Activated CD8-positive, alpha-beta memory T cell treated with anti-CD3 and anti-CD28 coated beads for 24 hours (primary cell): ENCODE measurements at regions not wholly inside any gene's neighbourhood (a gene's known extent, or its start where the extent isn't known, plus 50 kb on each side); places are given as distances from the start of the nearest gene placed in this dataset.
"Not testable (repeated sequence)": the region's sequence is repeated elsewhere in the genome, so short reads cannot be mapped to it uniquely, and the experiment has no call there.

Experiments used
- DNase-seq: peaks from one replicate; pipeline ENCODE4 v3.0.0-alpha.2; 2020

- no peak for DNase-seq
Observed at GRCh38 chr12:107144441-107144840, 51.1 kb upstream of the CRY1 start.

GRCh38 chr12:107144990-107145389 lies 51.6 kb upstream of the CRY1 start:
- DNase-seq = no peak

GRCh38 chr12:107145397-107145796 lies 52.0 kb upstream of the CRY1 start:
- DNase-seq = no peak

- DNase-seq = no peak
Observed at GRCh38 chr12:107148107-107148506, 54.8 kb upstream of the CRY1 start.

- no peak for DNase-seq
Observed at GRCh38 chr12:107152315-107152714, 59.0 kb upstream of the CRY1 start.

GRCh38 chr12:107159384-107159900 lies 66.1 kb upstream of the CRY1 start:
- no peak for DNase-seq

GRCh38 chr12:107163413-107163812 lies 70.1 kb upstream of the CRY1 start:
- no peak for DNase-seq

- DNase-seq = no peak
Observed at GRCh38 chr12:107164392-107164791, 71.0 kb upstream of the CRY1 start.

GRCh38 chr12:107165581-107165980 lies 72.2 kb upstream of the CRY1 start:
- DNase-seq = no peak

- no peak for DNase-seq
Observed at GRCh38 chr12:107167756-107168155, 74.4 kb upstream of the CRY1 start.

- DNase-seq = no peak
Observed at GRCh38 chr12:107169200-107169599, 75.9 kb upstream of the CRY1 start.

- no peak for DNase-seq
Observed at GRCh38 chr12:107178776-107179175, 85.4 kb upstream of the CRY1 start.

- no peak for DNase-seq
Observed at GRCh38 chr12:107179871-107180270, 86.5 kb upstream of the CRY1 start.

GRCh38 chr12:107180272-107180671 lies 86.9 kb upstream of the CRY1 start:
- no peak for DNase-seq

GRCh38 chr12:107184359-107184930 lies 91.1 kb upstream of the CRY1 start:
- DNase-seq = no peak

GRCh38 chr12:107196681-107197080 lies 103.3 kb upstream of the CRY1 start:
- DNase-seq = no peak

- DNase-seq = no peak
Observed at GRCh38 chr12:107200394-107200793, 107.0 kb upstream of the CRY1 start.

- no peak for DNase-seq
Observed at GRCh38 chr12:107207931-107208525, 114.7 kb upstream of the CRY1 start.

- DNase-seq = not testable (repeated sequence)
Observed at GRCh38 chr12:107209700-107210099, 116.4 kb upstream of the CRY1 start.

- DNase-seq = not testable (repeated sequence)
Observed at GRCh38 chr12:107214373-107214773, 121.0 kb upstream of the CRY1 start.

- not testable (repeated sequence) for DNase-seq
Observed at GRCh38 chr12:107216411-107216810, 123.1 kb upstream of the CRY1 start.

- no peak for DNase-seq
Observed at GRCh38 chr12:107219301-107219700, 126.0 kb upstream of the CRY1 start.

- DNase-seq = no peak
Observed at GRCh38 chr12:107221913-107222312, 128.6 kb upstream of the CRY1 start.

- DNase-seq = no peak
Observed at GRCh38 chr12:107223821-107224220, 130.5 kb upstream of the CRY1 start.

GRCh38 chr12:107225635-107226034 lies 132.3 kb upstream of the CRY1 start:
- DNase-seq = no peak
